Lower leg skin (tissue), 4 donors: ENCODE measurements at regions not wholly inside any gene's neighbourhood (a gene's known extent, or its start where the extent isn't known, plus 50 kb on each side); places are given as distances from the start of the nearest gene placed in this dataset.

Experiments used
- DNase-seq, 2 donors: peaks; one replicate each; pipeline ENCODE4 v3.0.0-alpha.2; 2019; ENCODE audit warnings: low spot score in 2 of 2
- H3K4me3 ChIP-seq: fragments of 200-600 bp; sonication (generic); 2 replicates; pipeline ENCODE4 v1.5.1; 2017; ENCODE audit warnings: mild to moderate bottlenecking, low read depth; ENCODE audit not compliant: poor library complexity, severe bottlenecking
- CTCF ChIP-seq, 3 donors: fragments of 450-650 bp; IDR thresholded peaks; one replicate each; pipeline ENCODE4 v1.5.1; 2016; ENCODE audit warnings: antibody characterized with exemption in 3 of 3, mild to moderate bottlenecking in 3 of 3, moderate library complexity in 2 of 3
- POLR2A ChIP-seq, 2 donors: fragments of 450-650 bp; IDR thresholded peaks; one replicate each; pipeline ENCODE4 v1.6.1; 2016 to 2017; ENCODE audit warnings: antibody characterized with exemption in 2 of 2, mild to moderate bottlenecking in 1 of 2, moderate library complexity in 1 of 2
- WGBS, 2 donors: methylation state at CpG; one replicate each; pipeline ENCODE4 v1.1.5; 2018; 5-methylcytosine and 5-hydroxymethylcytosine counted together
- intact Hi-C: fragments of 100-400 bp; cut with DNase I; formaldehyde crosslinking; loops from one replicate; pipeline ENCODE4 v1.15.0; 2023; ENCODE audit warnings: low total_unique reads

DNA sequence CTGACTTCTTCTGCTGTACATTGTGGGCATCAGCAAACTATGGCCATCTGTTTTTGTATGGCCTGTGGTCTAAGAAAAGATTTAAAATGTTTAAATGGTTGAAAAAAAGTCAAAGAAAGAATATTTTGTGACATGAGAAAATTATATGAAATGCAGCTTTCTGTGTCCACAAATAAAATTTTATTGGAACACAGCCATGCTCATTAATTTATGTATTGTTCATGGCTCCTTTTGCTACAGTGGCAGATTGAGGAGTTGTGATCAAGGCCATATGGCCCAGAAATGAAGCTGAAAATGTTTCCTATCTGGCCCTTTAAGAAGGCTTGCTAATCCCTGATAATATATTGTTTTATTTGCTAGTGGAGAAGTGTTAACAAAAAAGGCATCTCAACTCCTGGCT is 162.0 kb downstream of the SLC4A3 start:
- intact Hi-C loops, result no loop called here
- no peak for DNase-seq

GRCh38 chr2:219792446-219792845 is 165.0 kb downstream of the SLC4A3 start:
- H3K4me3 ChIP-seq, result no peak overlapping the region
- no peak for DNase-seq
- TF ChIP-seq POLR2A (IDR thresholded peaks at IDR 0.05) (no peak), CTCF (IDR thresholded peaks at IDR 0.05) (no peak)
- 89 to 93% methylated on average over 4 of the region's 4 CpGs for WGBS, 2 donors
- intact Hi-C loops, result loop anchor here (10.0 kb wide), 1 partner anchor 468 kb away; no protein-coding TSS in a partner anchor

More for the DNA sequence above, 162.0 kb downstream of the SLC4A3 start:
- TF ChIP-seq CTCF (IDR thresholded peaks at IDR 0.05) (no peak), POLR2A (IDR thresholded peaks at IDR 0.05) (no peak)
- no peak overlapping the region for H3K4me3 ChIP-seq

- intact Hi-C loops, result loop anchor here (10.0 kb wide), 1 partner anchor 474 kb away; no protein-coding TSS in a partner anchor
- H3K4me3 ChIP-seq, result no peak overlapping the region
- DNase-seq, result no peak
- WGBS, 2 donors, result 60 to 86% methylated on average over 2 of the region's 2 CpGs
- TF ChIP-seq POLR2A (IDR thresholded peaks at IDR 0.05), result no peak
- TF ChIP-seq CTCF (IDR thresholded peaks at IDR 0.05), result no peak
Observed at GRCh38 chr2:219798430-219798829, 171.0 kb downstream of the SLC4A3 start.

- H3K4me3 ChIP-seq, result no peak overlapping the region
- DNase-seq, result no peak
- intact Hi-C loops, result no loop called here
- no peak for TF ChIP-seq CTCF (IDR thresholded peaks at IDR 0.05)
- no peak for TF ChIP-seq POLR2A (IDR thresholded peaks at IDR 0.05)
- 69 to 70% methylated on average over 2 of the region's 2 CpGs for WGBS, 2 donors
Observed at GRCh38 chr2:219803294-219803693, 175.9 kb downstream of the SLC4A3 start.

DNA sequence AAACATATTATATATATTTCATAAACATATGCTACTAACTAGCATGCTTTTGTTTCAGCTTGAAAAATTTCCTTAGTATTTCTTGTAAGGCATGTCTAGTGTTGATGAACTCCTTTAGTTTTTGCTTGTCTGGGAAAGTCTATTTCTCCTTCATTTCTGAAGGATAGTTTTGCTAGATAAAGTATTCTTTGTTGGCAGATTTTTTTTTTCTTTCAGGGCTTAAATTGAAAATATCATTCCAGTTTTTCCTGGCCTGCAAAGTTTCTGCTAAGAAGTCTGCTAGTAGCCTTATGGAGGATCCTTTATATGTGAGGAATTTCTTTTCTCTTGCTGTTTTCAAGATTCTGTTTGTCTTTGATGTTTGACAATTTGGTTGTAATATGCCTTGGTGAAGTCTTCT is 183.5 kb downstream of the SLC4A3 start:
- intact Hi-C loops, result no loop called here
- DNase-seq, result no peak
- no peak overlapping the region for H3K4me3 ChIP-seq
- TF ChIP-seq CTCF (IDR thresholded peaks at IDR 0.05) (no peak), POLR2A (IDR thresholded peaks at IDR 0.05) (no peak)

- TF ChIP-seq CTCF (IDR thresholded peaks at IDR 0.05) (no peak), POLR2A (IDR thresholded peaks at IDR 0.05) (no peak)
- no peak for DNase-seq
- H3K4me3 ChIP-seq, result no peak overlapping the region
- intact Hi-C loops, result no loop called here
- WGBS, 2 donors, result 39 to 45% methylated on average over 2 of the region's 2 CpGs
Observed at GRCh38 chr2:219812672-219813071, 185.2 kb downstream of the SLC4A3 start.
